WERI-Rb-1 (cell line): ENCODE measurements at regions not wholly inside any gene's neighbourhood (a gene's known extent, or its start where the extent isn't known, plus 50 kb on each side); places are given as distances from the start of the nearest gene placed in this dataset.

Experiments
- DNase-seq: peaks from one replicate; pipeline ENCODE4 v3.0.0-alpha.2; 2020
- H3K27ac ChIP-seq: fragments of 250-450 bp; sonication (Bioruptor Pico); 2 replicates; pipeline ENCODE4 v1.5.1; 2020; ENCODE audit warnings: mild to moderate bottlenecking, moderate library complexity
- H3K27me3 ChIP-seq: fragments of 250-450 bp; sonication (Bioruptor Pico); 2 replicates; pipeline ENCODE4 v1.5.1; 2021; ENCODE audit warnings: mild to moderate bottlenecking, low read depth, moderate library complexity; ENCODE audit not compliant: insufficient read depth, severe bottlenecking
- H3K36me3 ChIP-seq: fragments of 250-450 bp; sonication (Bioruptor Pico); 2 replicates; pipeline ENCODE4 v1.5.1; 2020; ENCODE audit warnings: mild to moderate bottlenecking, moderate library complexity
- H3K4me3 ChIP-seq: 2 replicates; pipeline ENCODE4 v1.5.1; 2011; ENCODE audit warnings: low read depth, mild to moderate bottlenecking, control low read depth, low read length
- H3K9me3 ChIP-seq: fragments of 250-450 bp; sonication (Bioruptor Pico); 2 replicates; pipeline ENCODE4 v1.5.1; 2021; ENCODE audit warnings: mild to moderate bottlenecking, moderate library complexity; ENCODE audit not compliant: severe bottlenecking
- TF ChIP-seq, protein P1 (sequence below): IDR thresholded peaks from 2 replicates; pipeline ENCODE4 v1.5.1; 2011; ENCODE audit warnings: low read depth, mild to moderate bottlenecking, control low read depth, inconsistent platforms, low read length

- no peaks in the 10 kb centered on the region for H3K36me3 ChIP-seq
- H3K27me3 ChIP-seq = peaks cover 59% of the 10 kb centered on the region
- TF ChIP-seq, protein P1, sequence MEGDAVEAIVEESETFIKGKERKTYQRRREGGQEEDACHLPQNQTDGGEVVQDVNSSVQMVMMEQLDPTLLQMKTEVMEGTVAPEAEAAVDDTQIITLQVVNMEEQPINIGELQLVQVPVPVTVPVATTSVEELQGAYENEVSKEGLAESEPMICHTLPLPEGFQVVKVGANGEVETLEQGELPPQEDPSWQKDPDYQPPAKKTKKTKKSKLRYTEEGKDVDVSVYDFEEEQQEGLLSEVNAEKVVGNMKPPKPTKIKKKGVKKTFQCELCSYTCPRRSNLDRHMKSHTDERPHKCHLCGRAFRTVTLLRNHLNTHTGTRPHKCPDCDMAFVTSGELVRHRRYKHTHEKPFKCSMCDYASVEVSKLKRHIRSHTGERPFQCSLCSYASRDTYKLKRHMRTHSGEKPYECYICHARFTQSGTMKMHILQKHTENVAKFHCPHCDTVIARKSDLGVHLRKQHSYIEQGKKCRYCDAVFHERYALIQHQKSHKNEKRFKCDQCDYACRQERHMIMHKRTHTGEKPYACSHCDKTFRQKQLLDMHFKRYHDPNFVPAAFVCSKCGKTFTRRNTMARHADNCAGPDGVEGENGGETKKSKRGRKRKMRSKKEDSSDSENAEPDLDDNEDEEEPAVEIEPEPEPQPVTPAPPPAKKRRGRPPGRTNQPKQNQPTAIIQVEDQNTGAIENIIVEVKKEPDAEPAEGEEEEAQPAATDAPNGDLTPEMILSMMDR = no peak
- no peak for DNase-seq
- no peaks in the 10 kb centered on the region for H3K9me3 ChIP-seq
- H3K27ac ChIP-seq = no peak overlapping the region
- no peak overlapping the region for H3K4me3 ChIP-seq
These were observed 112.6 kb upstream of the E2F8 start for GRCh38 chr11:19353287-19353850.

- Histone ChIP-seq H3K9me3 (no peaks in the 10 kb centered on the region), H3K27me3 (peaks cover 63% of the 10 kb centered on the region), H3K4me3 (no peak overlapping the region), H3K27ac (no peak overlapping the region), H3K36me3 (no peaks in the 10 kb centered on the region)
- TF ChIP-seq, protein P1 = no peak
- DNase-seq = no peak
These were observed 112.0 kb upstream of the E2F8 start for GRCh38 chr11:19352771-19353160.

- Histone ChIP-seq H3K36me3 (no peaks in the 10 kb centered on the region), H3K4me3 (no peak overlapping the region), H3K9me3 (no peaks in the 10 kb centered on the region), H3K27me3 (peaks cover 64% of the 10 kb centered on the region), H3K27ac (no peak overlapping the region)
- TF ChIP-seq, protein P1 = no peak
- DNase-seq = no peak
These were observed 111.5 kb upstream of the E2F8 start for GRCh38 chr11:19352072-19352770.

- Histone ChIP-seq H3K27ac (no peak overlapping the region), H3K9me3 (no peaks in the 10 kb centered on the region), H3K36me3 (no peaks in the 10 kb centered on the region), H3K27me3 (peaks cover 66% of the 10 kb centered on the region), H3K4me3 (no peak overlapping the region)
- TF ChIP-seq, protein P1 = no peak
- DNase-seq = no peak
These were observed 110.7 kb upstream of the E2F8 start for GRCh38 chr11:19351426-19351825.

DNA sequence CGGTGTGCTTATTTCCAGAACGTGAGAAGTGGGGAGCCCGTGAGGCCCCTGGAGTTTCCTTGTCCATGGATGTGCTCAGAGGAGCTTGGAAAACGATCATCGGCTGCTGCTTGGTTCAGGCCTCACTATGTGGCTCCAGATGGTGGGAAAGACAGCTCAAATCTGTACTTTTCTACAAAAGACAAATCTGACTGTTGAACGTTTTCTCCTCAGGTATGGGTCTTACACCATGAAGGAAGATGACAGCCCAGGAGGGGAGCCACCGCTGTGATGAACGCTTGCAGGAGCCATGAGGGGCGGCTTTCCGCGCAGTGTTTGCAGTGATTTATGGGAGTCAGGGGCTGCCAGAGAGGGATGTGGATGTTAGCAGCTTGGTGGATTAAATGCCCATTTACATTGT, 109.4 kb upstream of the E2F8 start:
- no peaks in the 10 kb centered on the region for H3K36me3 ChIP-seq
- DNase-seq = no peak
- TF ChIP-seq, protein P1 = no peak
- no peak overlapping the region for H3K27ac ChIP-seq
- H3K27me3 ChIP-seq = peaks cover 79% of the 10 kb centered on the region
- H3K9me3 ChIP-seq = no peaks in the 10 kb centered on the region
- no peak overlapping the region for H3K4me3 ChIP-seq
